ENCODE measurements at regions not wholly inside any gene's neighbourhood (a gene's known extent, or its start where the extent isn't known, plus 50 kb on each side); places are given as distances from the start of the nearest gene placed in this dataset.
"Not testable (repeated sequence)": the region's sequence is repeated elsewhere in the genome, so short reads cannot be mapped to it uniquely, and the experiment has no call there.

DNA sequence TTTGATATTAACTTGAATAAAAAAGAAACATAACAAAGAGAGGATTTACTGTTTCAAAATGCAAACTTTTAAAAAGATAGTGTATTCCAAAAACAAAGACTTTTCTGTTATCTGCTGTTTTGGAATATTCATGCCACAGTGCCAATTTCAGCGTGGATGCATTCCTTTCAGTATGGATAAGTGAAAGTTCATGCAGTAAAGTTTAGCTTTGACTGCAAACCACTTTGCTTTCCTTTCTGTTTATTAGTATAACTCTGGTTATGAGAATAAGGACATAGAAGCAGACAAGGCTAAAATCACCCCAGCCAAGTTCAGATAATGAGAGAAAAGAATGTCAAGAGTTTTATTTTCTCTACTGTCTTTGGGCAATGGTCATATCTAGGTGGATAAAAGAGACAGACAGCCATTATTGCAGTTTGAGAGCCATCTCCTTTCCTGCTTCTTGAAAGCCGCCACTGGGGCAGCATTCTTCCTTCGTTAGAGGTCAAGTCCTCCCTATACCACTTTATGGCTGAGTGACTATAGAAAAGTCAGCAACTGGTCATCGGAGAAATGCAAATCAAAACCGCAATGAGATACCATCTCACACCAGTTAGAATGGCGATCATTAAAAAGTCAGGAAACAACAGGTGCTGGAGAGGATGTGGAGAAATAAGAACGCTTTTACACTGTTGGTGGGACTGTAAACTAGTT, 82.4 kb upstream of the BLID start:
- 95% methylated on average over 7 of the region's 7 CpGs for WGBS
- DNase-seq (ENCODE audit: low read depth in 6 of 9, low spot score in 9 of 9) = no peak
- Histone ChIP-seq H3K27me3 (ENCODE audit: control insufficient read depth in 2 of 2, insufficient read depth in 1 of 2, low read length in 1 of 2) (peaks cover 0 to 4% of the 10 kb centered on the region in 2 donors), H3K4me1 (ENCODE audit: control insufficient read depth in 2 of 2, insufficient read depth in 2 of 2, low read length in 2 of 2) (no peaks in the 10 kb centered on the region), H3K4me3 (ENCODE audit: low read length in 2 of 2) (no peak overlapping the region), H3K36me3 (ENCODE audit: control insufficient read depth in 2 of 2, insufficient read depth in 2 of 2, low read length in 1 of 2) (no peaks in the 10 kb centered on the region), H3K9me3 (ENCODE audit: control insufficient read depth in 2 of 2, insufficient read depth in 1 of 2, low read length in 1 of 2) (no peaks in the 10 kb centered on the region), H3K27ac (ENCODE audit: low read depth in 1 of 2, low read length in 1 of 2) (no peak overlapping the region)

GRCh38 chr11:122197066-122197987, 81.3 kb upstream of the BLID start:
- no peaks in the 10 kb centered on the region for H3K9me3 ChIP-seq (ENCODE audit: control insufficient read depth in 2 of 2, insufficient read depth in 1 of 2, low read length in 1 of 2)
- no peak overlapping the region for H3K27ac ChIP-seq (ENCODE audit: low read depth in 1 of 2, low read length in 1 of 2)
- no peaks in the 10 kb centered on the region for H3K27me3 ChIP-seq (ENCODE audit: control insufficient read depth in 2 of 2, insufficient read depth in 1 of 2, low read length in 1 of 2)
- no peak overlapping the region for H3K4me3 ChIP-seq (ENCODE audit: low read length in 2 of 2)
- DNase-seq (ENCODE audit: low read depth in 6 of 9, low spot score in 9 of 9) = no peak
- H3K4me1 ChIP-seq (ENCODE audit: control insufficient read depth in 2 of 2, insufficient read depth in 2 of 2, low read length in 2 of 2) = no peaks in the 10 kb centered on the region
- 83% methylated on average over 11 of the region's 11 CpGs for WGBS
- no peaks in the 10 kb centered on the region for H3K36me3 ChIP-seq (ENCODE audit: control insufficient read depth in 2 of 2, insufficient read depth in 2 of 2, low read length in 1 of 2)

GRCh38 chr11:122195790-122196189, 79.8 kb upstream of the BLID start:
- no peaks in the 10 kb centered on the region for H3K36me3 ChIP-seq (ENCODE audit: control insufficient read depth in 2 of 2, insufficient read depth in 2 of 2, low read length in 1 of 2)
- H3K4me1 ChIP-seq (ENCODE audit: control insufficient read depth in 2 of 2, insufficient read depth in 2 of 2, low read length in 2 of 2) = no peaks in the 10 kb centered on the region
- no peak for DNase-seq (ENCODE audit: low read depth in 6 of 9, low spot score in 9 of 9)
- WGBS = 97% methylated on average over 3 of the region's 3 CpGs
- H3K4me3 ChIP-seq (ENCODE audit: low read length in 2 of 2) = no peak overlapping the region
- no peaks in the 10 kb centered on the region for H3K27me3 ChIP-seq (ENCODE audit: control insufficient read depth in 2 of 2, insufficient read depth in 1 of 2, low read length in 1 of 2)
- H3K27ac ChIP-seq (ENCODE audit: low read depth in 1 of 2, low read length in 1 of 2) = no peak overlapping the region
- no peaks in the 10 kb centered on the region for H3K9me3 ChIP-seq (ENCODE audit: control insufficient read depth in 2 of 2, insufficient read depth in 1 of 2, low read length in 1 of 2)

GRCh38 chr11:122193881-122194480, 78.0 kb upstream of the BLID start:
- H3K4me1 ChIP-seq (ENCODE audit: control insufficient read depth in 2 of 2, insufficient read depth in 2 of 2, low read length in 2 of 2); H3K36me3 ChIP-seq (ENCODE audit: control insufficient read depth in 2 of 2, insufficient read depth in 2 of 2, low read length in 1 of 2); H3K9me3 ChIP-seq (ENCODE audit: control insufficient read depth in 2 of 2, insufficient read depth in 1 of 2, low read length in 1 of 2); DNase-seq (ENCODE audit: low read depth in 6 of 9, low spot score in 9 of 9); H3K4me3 ChIP-seq (ENCODE audit: low read length in 2 of 2); H3K27ac ChIP-seq (ENCODE audit: low read depth in 1 of 2, low read length in 1 of 2); H3K27me3 ChIP-seq (ENCODE audit: control insufficient read depth in 2 of 2, insufficient read depth in 1 of 2, low read length in 1 of 2): not testable (repeated sequence)
- WGBS = 96% methylated on average over 5 of the region's 5 CpGs

- no peak for DNase-seq (ENCODE audit: low read depth in 6 of 9, low spot score in 9 of 9)
- Histone ChIP-seq H3K4me3 (ENCODE audit: low read length in 2 of 2) (no peak overlapping the region), H3K36me3 (ENCODE audit: control insufficient read depth in 2 of 2, insufficient read depth in 2 of 2, low read length in 1 of 2) (no peaks in the 10 kb centered on the region), H3K9me3 (ENCODE audit: control insufficient read depth in 2 of 2, insufficient read depth in 1 of 2, low read length in 1 of 2) (no peaks in the 10 kb centered on the region), H3K27ac (ENCODE audit: low read depth in 1 of 2, low read length in 1 of 2) (no peak overlapping the region), H3K27me3 (ENCODE audit: control insufficient read depth in 2 of 2, insufficient read depth in 1 of 2, low read length in 1 of 2) (no peaks in the 10 kb centered on the region), H3K4me1 (ENCODE audit: control insufficient read depth in 2 of 2, insufficient read depth in 2 of 2, low read length in 2 of 2) (no peaks in the 10 kb centered on the region)
- WGBS = 93% methylated on average over 1 of the region's 1 CpG
These were observed 77.4 kb upstream of the BLID start for GRCh38 chr11:122193457-122193856.

DNA sequence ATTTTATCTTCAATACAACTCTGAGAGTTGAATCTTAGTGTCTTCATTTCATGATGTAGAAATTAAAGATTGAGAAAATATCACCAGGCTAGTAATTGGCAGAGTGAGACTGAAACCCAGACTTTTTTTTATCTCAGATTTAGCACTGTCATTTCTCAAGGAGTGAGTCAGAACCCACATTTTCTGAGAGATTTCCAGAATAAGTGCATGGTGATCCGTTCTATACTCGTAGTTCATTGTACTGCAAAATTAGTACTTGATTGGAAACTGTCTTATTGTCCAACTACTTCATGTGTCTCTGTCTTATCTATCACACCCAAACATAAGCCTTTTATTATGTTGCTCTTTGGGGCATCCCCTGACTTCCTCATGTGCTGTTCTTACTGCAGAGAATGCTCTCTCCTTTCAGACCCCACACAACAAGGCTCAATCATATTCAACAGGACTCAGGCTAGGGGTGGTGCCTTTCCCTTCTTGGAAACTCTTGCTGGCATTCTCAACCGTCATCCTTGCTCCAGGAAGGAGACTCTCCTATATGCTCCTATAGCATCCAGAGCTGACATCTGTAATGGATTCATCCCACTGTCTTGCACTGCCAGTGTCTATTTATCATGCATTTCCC, 76.7 kb upstream of the BLID start:
- WGBS = 92% methylated on average over 3 of the region's 3 CpGs
- Histone ChIP-seq H3K36me3 (ENCODE audit: control insufficient read depth in 2 of 2, insufficient read depth in 2 of 2, low read length in 1 of 2) (no peaks in the 10 kb centered on the region), H3K27ac (ENCODE audit: low read depth in 1 of 2, low read length in 1 of 2) (no peak overlapping the region), H3K4me1 (ENCODE audit: control insufficient read depth in 2 of 2, insufficient read depth in 2 of 2, low read length in 2 of 2) (no peaks in the 10 kb centered on the region), H3K9me3 (ENCODE audit: control insufficient read depth in 2 of 2, insufficient read depth in 1 of 2, low read length in 1 of 2) (no peaks in the 10 kb centered on the region), H3K27me3 (ENCODE audit: control insufficient read depth in 2 of 2, insufficient read depth in 1 of 2, low read length in 1 of 2) (no peaks in the 10 kb centered on the region), H3K4me3 (ENCODE audit: low read length in 2 of 2) (no peak overlapping the region)
- no peak for DNase-seq (ENCODE audit: low read depth in 6 of 9, low spot score in 9 of 9)

- Histone ChIP-seq H3K27me3 (ENCODE audit: control insufficient read depth in 2 of 2, insufficient read depth in 1 of 2, low read length in 1 of 2) (no peaks in the 10 kb centered on the region), H3K36me3 (ENCODE audit: control insufficient read depth in 2 of 2, insufficient read depth in 2 of 2, low read length in 1 of 2) (no peaks in the 10 kb centered on the region), H3K4me1 (ENCODE audit: control insufficient read depth in 2 of 2, insufficient read depth in 2 of 2, low read length in 2 of 2) (no peaks in the 10 kb centered on the region), H3K27ac (ENCODE audit: low read depth in 1 of 2, low read length in 1 of 2) (no peak overlapping the region), H3K9me3 (ENCODE audit: control insufficient read depth in 2 of 2, insufficient read depth in 1 of 2, low read length in 1 of 2) (no peaks in the 10 kb centered on the region), H3K4me3 (ENCODE audit: low read length in 2 of 2) (no peak overlapping the region)
- WGBS = 95% methylated on average over 2 of the region's 2 CpGs
- no peak for DNase-seq (ENCODE audit: low read depth in 6 of 9, low spot score in 9 of 9)
These were observed 74.8 kb upstream of the BLID start for GRCh38 chr11:122190768-122191167.

DNA sequence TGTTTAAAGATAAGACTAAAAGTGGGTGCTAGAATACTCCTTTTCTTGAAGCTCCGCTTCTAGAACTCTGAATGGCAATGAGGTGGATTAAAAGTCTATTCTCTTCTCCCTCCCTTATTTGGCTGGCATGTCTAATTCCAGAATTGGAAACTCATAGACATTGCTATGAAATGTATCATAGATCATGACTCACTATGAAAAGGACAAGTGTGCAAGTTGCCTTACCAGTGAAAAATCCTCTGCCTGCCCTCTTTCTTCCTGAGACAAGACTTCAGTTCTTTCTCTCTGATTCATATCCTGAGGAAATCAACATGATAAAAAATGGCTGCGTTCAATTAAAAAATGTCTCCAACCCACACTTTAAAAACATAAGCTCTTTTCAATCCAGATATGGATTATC, 73.2 kb upstream of the BLID start:
- H3K4me3 ChIP-seq (ENCODE audit: low read length in 2 of 2) = no peak overlapping the region
- H3K4me1 ChIP-seq (ENCODE audit: control insufficient read depth in 2 of 2, insufficient read depth in 2 of 2, low read length in 2 of 2) = no peaks in the 10 kb centered on the region
- no peaks in the 10 kb centered on the region for H3K27me3 ChIP-seq (ENCODE audit: control insufficient read depth in 2 of 2, insufficient read depth in 1 of 2, low read length in 1 of 2)
- no peaks in the 10 kb centered on the region for H3K9me3 ChIP-seq (ENCODE audit: control insufficient read depth in 2 of 2, insufficient read depth in 1 of 2, low read length in 1 of 2)
- no peak for DNase-seq (ENCODE audit: low read depth in 6 of 9, low spot score in 9 of 9)
- 95% methylated on average over 2 of the region's 2 CpGs for WGBS
- no peak overlapping the region for H3K27ac ChIP-seq (ENCODE audit: low read depth in 1 of 2, low read length in 1 of 2)
- no peaks in the 10 kb centered on the region for H3K36me3 ChIP-seq (ENCODE audit: control insufficient read depth in 2 of 2, insufficient read depth in 2 of 2, low read length in 1 of 2)
